ENCODE measurements at regions not wholly inside any gene's neighbourhood (a gene's known extent, or its start where the extent isn't known, plus 50 kb on each side); places are given as distances from the start of the nearest gene placed in this dataset.

GRCh38 chr9:17930071-17930470 is 351.2 kb downstream of the SH3GL2 start:
- POLR2A ChIA-PET, result no interaction called here
- no peaks in the 10 kb centered on the region for H3K27me3 ChIP-seq (replicated peaks in 2 of 5; ENCODE audit: control insufficient read depth in 4 of 5, insufficient read depth in 5 of 5, low read length in 4 of 5)
- no peak overlapping the region for H3K27ac ChIP-seq (ENCODE audit: insufficient read depth in 1 of 2, low read depth in 1 of 2, low read length in 2 of 2, poor library complexity in 1 of 2, severe bottlenecking in 2 of 2)
- H3K9me3 ChIP-seq (ENCODE audit: control extremely low read depth in 1 of 5, control insufficient read depth in 4 of 5, insufficient read depth in 2 of 5, low read depth in 1 of 5, low read length in 4 of 5), result no peaks in the 10 kb centered on the region
- H3K36me3 ChIP-seq (ENCODE audit: control insufficient read depth in 4 of 4, insufficient read depth in 4 of 4, low read length in 3 of 4), result no peaks in the 10 kb centered on the region
- CTCF ChIA-PET, result interaction anchor here (1.5 kb wide), 1 partner anchor 8 kb away, joined by 4 read pairs; no protein-coding TSS in a partner anchor
- no peak overlapping the region for H3K4me3 ChIP-seq (ENCODE audit: control insufficient read depth in 1 of 7, extremely low read depth in 1 of 7, insufficient read depth in 4 of 7, low read depth in 2 of 7, low read length in 6 of 7)
- 86% methylated on average over 4 of the region's 5 CpGs for WGBS (ENCODE audit: insufficient coverage)
- no peak for DNase-seq
- no peaks in the 10 kb centered on the region for H3K4me1 ChIP-seq (ENCODE audit: control extremely low read depth in 1 of 4, control insufficient read depth in 4 of 4, insufficient read depth in 4 of 4, low read length in 3 of 4)

- DNase-seq, result no peak
- no peak overlapping the region for H3K4me3 ChIP-seq (ENCODE audit: control insufficient read depth in 1 of 7, extremely low read depth in 1 of 7, insufficient read depth in 4 of 7, low read depth in 2 of 7, low read length in 6 of 7)
- H3K9me3 ChIP-seq (ENCODE audit: control extremely low read depth in 1 of 5, control insufficient read depth in 4 of 5, insufficient read depth in 2 of 5, low read depth in 1 of 5, low read length in 4 of 5), result no peaks in the 10 kb centered on the region
- ChIA-PET CTCF (no interaction called here), POLR2A (no interaction called here)
- H3K27ac ChIP-seq (ENCODE audit: insufficient read depth in 1 of 2, low read depth in 1 of 2, low read length in 2 of 2, poor library complexity in 1 of 2, severe bottlenecking in 2 of 2), result no peak overlapping the region
- no peaks in the 10 kb centered on the region for H3K36me3 ChIP-seq (ENCODE audit: control insufficient read depth in 4 of 4, insufficient read depth in 4 of 4, low read length in 3 of 4)
- peaks cover 0 to 3% (median 0%) of the 10 kb centered on the region in 5 experiments for H3K27me3 ChIP-seq (replicated peaks in 2 of 5; ENCODE audit: control insufficient read depth in 4 of 5, insufficient read depth in 5 of 5, low read length in 4 of 5)
- H3K4me1 ChIP-seq (ENCODE audit: control extremely low read depth in 1 of 4, control insufficient read depth in 4 of 4, insufficient read depth in 4 of 4, low read length in 3 of 4), result no peaks in the 10 kb centered on the region
- WGBS (ENCODE audit: insufficient coverage), result 84% methylated on average over 4 of the region's 7 CpGs
These were observed 357.5 kb downstream of the SH3GL2 start for GRCh38 chr9:17936365-17936764.

GRCh38 chr9:17938035-17938655 is 359.3 kb downstream of the SH3GL2 start:
- no peak for DNase-seq
- no peaks in the 10 kb centered on the region for H3K9me3 ChIP-seq (ENCODE audit: control extremely low read depth in 1 of 5, control insufficient read depth in 4 of 5, insufficient read depth in 2 of 5, low read depth in 1 of 5, low read length in 4 of 5)
- WGBS (ENCODE audit: insufficient coverage), result 88% methylated on average over 7 of the region's 8 CpGs
- no peak overlapping the region for H3K4me3 ChIP-seq (ENCODE audit: control insufficient read depth in 1 of 7, extremely low read depth in 1 of 7, insufficient read depth in 4 of 7, low read depth in 2 of 7, low read length in 6 of 7)
- H3K36me3 ChIP-seq (ENCODE audit: control insufficient read depth in 4 of 4, insufficient read depth in 4 of 4, low read length in 3 of 4), result no peaks in the 10 kb centered on the region
- peaks cover 0 to 3% (median 0%) of the 10 kb centered on the region in 5 experiments for H3K27me3 ChIP-seq (replicated peaks in 2 of 5; ENCODE audit: control insufficient read depth in 4 of 5, insufficient read depth in 5 of 5, low read length in 4 of 5)
- ChIA-PET POLR2A (no interaction called here), CTCF (interaction anchor here (1.1 kb wide), 1 partner anchor 9 kb away, joined by 4 read pairs; no protein-coding TSS in a partner anchor)
- H3K4me1 ChIP-seq (ENCODE audit: control extremely low read depth in 1 of 4, control insufficient read depth in 4 of 4, insufficient read depth in 4 of 4, low read length in 3 of 4), result no peaks in the 10 kb centered on the region
- no peak overlapping the region for H3K27ac ChIP-seq (ENCODE audit: insufficient read depth in 1 of 2, low read depth in 1 of 2, low read length in 2 of 2, poor library complexity in 1 of 2, severe bottlenecking in 2 of 2)

GRCh38 chr9:17942498-17942897 is 363.6 kb downstream of the SH3GL2 start:
- no peaks in the 10 kb centered on the region for H3K4me1 ChIP-seq (ENCODE audit: control extremely low read depth in 1 of 4, control insufficient read depth in 4 of 4, insufficient read depth in 4 of 4, low read length in 3 of 4)
- no peak for DNase-seq
- 100% methylated on average over 1 of the region's 1 CpG for WGBS (ENCODE audit: insufficient coverage)
- CTCF ChIA-PET, result no interaction called here
- H3K27ac ChIP-seq (ENCODE audit: insufficient read depth in 1 of 2, low read depth in 1 of 2, low read length in 2 of 2, poor library complexity in 1 of 2, severe bottlenecking in 2 of 2), result no peak overlapping the region
- no peak overlapping the region for H3K4me3 ChIP-seq (ENCODE audit: control insufficient read depth in 1 of 7, extremely low read depth in 1 of 7, insufficient read depth in 4 of 7, low read depth in 2 of 7, low read length in 6 of 7)
- H3K9me3 ChIP-seq (ENCODE audit: control extremely low read depth in 1 of 5, control insufficient read depth in 4 of 5, insufficient read depth in 2 of 5, low read depth in 1 of 5, low read length in 4 of 5), result no peaks in the 10 kb centered on the region
- no peaks in the 10 kb centered on the region for H3K36me3 ChIP-seq (ENCODE audit: control insufficient read depth in 4 of 4, insufficient read depth in 4 of 4, low read length in 3 of 4)
- POLR2A ChIA-PET, result no interaction called here
- H3K27me3 ChIP-seq (replicated peaks in 2 of 5; ENCODE audit: control insufficient read depth in 4 of 5, insufficient read depth in 5 of 5, low read length in 4 of 5), result peaks cover 0 to 3% (median 0%) of the 10 kb centered on the region in 5 experiments

- Histone ChIP-seq H3K36me3 (ENCODE audit: control insufficient read depth in 4 of 4, insufficient read depth in 4 of 4, low read length in 3 of 4) (no peaks in the 10 kb centered on the region), H3K27ac (ENCODE audit: insufficient read depth in 1 of 2, low read depth in 1 of 2, low read length in 2 of 2, poor library complexity in 1 of 2, severe bottlenecking in 2 of 2) (no peak overlapping the region), H3K4me1 (ENCODE audit: control extremely low read depth in 1 of 4, control insufficient read depth in 4 of 4, insufficient read depth in 4 of 4, low read length in 3 of 4) (no peaks in the 10 kb centered on the region), H3K4me3 (ENCODE audit: control insufficient read depth in 1 of 7, extremely low read depth in 1 of 7, insufficient read depth in 4 of 7, low read depth in 2 of 7, low read length in 6 of 7) (no peak overlapping the region), H3K27me3 (replicated peaks in 2 of 5; ENCODE audit: control insufficient read depth in 4 of 5, insufficient read depth in 5 of 5, low read length in 4 of 5) (peaks cover 0 to 7% (median 0%) of the 10 kb centered on the region in 5 experiments), H3K9me3 (ENCODE audit: control extremely low read depth in 1 of 5, control insufficient read depth in 4 of 5, insufficient read depth in 2 of 5, low read depth in 1 of 5, low read length in 4 of 5) (no peaks in the 10 kb centered on the region)
- 50% methylated on average over 1 of the region's 2 CpGs for WGBS (ENCODE audit: insufficient coverage)
- ChIA-PET CTCF (no interaction called here), POLR2A (no interaction called here)
- DNase-seq, result no peak
These were observed 376.5 kb downstream of the SH3GL2 start for GRCh38 chr9:17955409-17955808.

- POLR2A ChIA-PET, result no interaction called here
- WGBS (ENCODE audit: insufficient coverage), result 83% methylated on average over 1 of the region's 2 CpGs
- no peaks in the 10 kb centered on the region for H3K4me1 ChIP-seq (ENCODE audit: control extremely low read depth in 1 of 4, control insufficient read depth in 4 of 4, insufficient read depth in 4 of 4, low read length in 3 of 4)
- H3K4me3 ChIP-seq (ENCODE audit: control insufficient read depth in 1 of 7, extremely low read depth in 1 of 7, insufficient read depth in 4 of 7, low read depth in 2 of 7, low read length in 6 of 7), result no peak overlapping the region
- no peaks in the 10 kb centered on the region for H3K9me3 ChIP-seq (ENCODE audit: control extremely low read depth in 1 of 5, control insufficient read depth in 4 of 5, insufficient read depth in 2 of 5, low read depth in 1 of 5, low read length in 4 of 5)
- no peak for DNase-seq
- CTCF ChIA-PET, result no interaction called here
- H3K27ac ChIP-seq (ENCODE audit: insufficient read depth in 1 of 2, low read depth in 1 of 2, low read length in 2 of 2, poor library complexity in 1 of 2, severe bottlenecking in 2 of 2), result no peak overlapping the region
- no peaks in the 10 kb centered on the region for H3K36me3 ChIP-seq (ENCODE audit: control insufficient read depth in 4 of 4, insufficient read depth in 4 of 4, low read length in 3 of 4)
- peaks cover 0 to 7% (median 0%) of the 10 kb centered on the region in 5 experiments for H3K27me3 ChIP-seq (replicated peaks in 2 of 5; ENCODE audit: control insufficient read depth in 4 of 5, insufficient read depth in 5 of 5, low read length in 4 of 5)
These were observed 379.5 kb downstream of the SH3GL2 start for GRCh38 chr9:17958363-17958762.

- H3K4me3 ChIP-seq (ENCODE audit: control insufficient read depth in 1 of 7, extremely low read depth in 1 of 7, insufficient read depth in 4 of 7, low read depth in 2 of 7, low read length in 6 of 7), result no peak overlapping the region
- no peaks in the 10 kb centered on the region for H3K4me1 ChIP-seq (ENCODE audit: control extremely low read depth in 1 of 4, control insufficient read depth in 4 of 4, insufficient read depth in 4 of 4, low read length in 3 of 4)
- POLR2A ChIA-PET, result no interaction called here
- DNase-seq, result no peak
- H3K27me3 ChIP-seq (replicated peaks in 2 of 5; ENCODE audit: control insufficient read depth in 4 of 5, insufficient read depth in 5 of 5, low read length in 4 of 5), result peaks cover 0 to 3% (median 0%) of the 10 kb centered on the region in 5 experiments
- CTCF ChIA-PET, result no interaction called here
- no peak overlapping the region for H3K27ac ChIP-seq (ENCODE audit: insufficient read depth in 1 of 2, low read depth in 1 of 2, low read length in 2 of 2, poor library complexity in 1 of 2, severe bottlenecking in 2 of 2)
- no peaks in the 10 kb centered on the region for H3K36me3 ChIP-seq (ENCODE audit: control insufficient read depth in 4 of 4, insufficient read depth in 4 of 4, low read length in 3 of 4)
- H3K9me3 ChIP-seq (ENCODE audit: control extremely low read depth in 1 of 5, control insufficient read depth in 4 of 5, insufficient read depth in 2 of 5, low read depth in 1 of 5, low read length in 4 of 5), result no peaks in the 10 kb centered on the region
- 88% methylated on average over 3 of the region's 3 CpGs for WGBS (ENCODE audit: insufficient coverage)
These were observed 383.9 kb downstream of the SH3GL2 start for GRCh38 chr9:17962747-17963146.

Measured in common myeloid progenitor, CD34-positive (primary cell).